ENCODE measurements at regions not wholly inside any gene's neighbourhood (a gene's known extent, or its start where the extent isn't known, plus 50 kb on each side); places are given as distances from the start of the nearest gene placed in this dataset.

DNA sequence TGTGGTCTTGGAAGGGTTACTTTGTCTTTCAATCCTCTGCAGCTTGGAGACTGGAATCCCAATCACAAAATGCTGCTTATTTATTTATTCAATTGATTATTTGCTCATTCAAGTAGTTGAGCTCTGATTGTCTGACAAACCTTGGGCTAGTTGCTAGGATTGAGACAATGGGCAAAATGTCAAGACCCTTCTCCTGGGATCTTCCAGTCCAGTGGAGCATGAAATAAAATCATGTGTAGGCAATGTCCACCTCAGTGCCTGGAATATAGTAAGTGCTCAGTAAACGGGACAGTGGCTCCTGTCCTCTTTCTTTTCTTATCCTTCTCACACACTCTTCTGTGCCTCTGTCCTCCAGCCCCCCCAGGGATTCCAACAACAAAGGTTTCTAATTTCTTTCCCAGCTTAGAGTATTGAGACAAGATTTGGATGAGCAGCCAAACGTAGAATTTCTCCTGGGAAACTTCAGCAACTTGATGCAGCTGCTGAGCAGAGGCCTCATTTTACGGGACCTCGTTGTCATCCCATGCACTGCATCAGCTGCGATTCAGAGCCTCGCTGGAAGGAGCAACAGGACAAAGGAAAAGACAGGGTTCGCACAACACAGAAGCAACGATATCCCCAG is 545.0 kb downstream of the SOX11 start:
- no peaks in the 10 kb centered on the region for H3K36me3 ChIP-seq (ENCODE audit: control insufficient read depth in 1 of 2, insufficient read depth in 2 of 2, low read length in 2 of 2)
- H3K9ac ChIP-seq (ENCODE audit: low read depth in 1 of 2, low read length in 2 of 2), result no peak overlapping the region
- H3K27ac ChIP-seq (ENCODE audit: low read depth, low read length), result no peak overlapping the region
- H3K27me3 ChIP-seq (ENCODE audit: control insufficient read depth in 1 of 2, insufficient read depth in 2 of 2, low read length in 2 of 2), result no peaks in the 10 kb centered on the region
- H3K9me3 ChIP-seq (ENCODE audit: control insufficient read depth in 1 of 2, low read length in 2 of 2), result peaks cover 0 to 2% of the 10 kb centered on the region in 2 donors
- H3K4me1 ChIP-seq (ENCODE audit: control insufficient read depth in 1 of 2, insufficient read depth in 2 of 2, low read length in 2 of 2), result no peaks in the 10 kb centered on the region
- H3K4me3 ChIP-seq (ENCODE audit: low read depth in 1 of 2, low read length in 2 of 2), result no peak overlapping the region

DNA sequence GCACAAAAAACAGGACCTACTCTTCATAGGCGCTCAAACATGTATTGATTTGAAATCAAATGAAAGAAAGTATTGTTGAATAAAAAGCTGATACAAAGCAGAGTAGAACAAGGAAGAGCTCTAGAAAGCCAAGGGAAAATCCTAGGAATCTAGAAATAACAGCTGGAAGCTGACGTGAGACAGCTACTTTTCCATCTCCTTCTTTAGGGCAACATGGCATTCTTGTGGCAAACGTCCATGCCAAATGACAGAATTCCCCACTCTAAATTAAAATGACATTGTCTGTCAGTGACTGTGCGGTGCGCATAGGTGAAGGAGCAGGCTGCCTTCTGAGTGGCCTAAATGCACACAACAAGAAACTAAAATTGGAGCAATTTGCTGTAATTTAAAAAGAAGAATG is 557.4 kb downstream of the SOX11 start:
- no peaks in the 10 kb centered on the region for H3K9me3 ChIP-seq (ENCODE audit: control insufficient read depth in 1 of 2, low read length in 2 of 2)

DNA sequence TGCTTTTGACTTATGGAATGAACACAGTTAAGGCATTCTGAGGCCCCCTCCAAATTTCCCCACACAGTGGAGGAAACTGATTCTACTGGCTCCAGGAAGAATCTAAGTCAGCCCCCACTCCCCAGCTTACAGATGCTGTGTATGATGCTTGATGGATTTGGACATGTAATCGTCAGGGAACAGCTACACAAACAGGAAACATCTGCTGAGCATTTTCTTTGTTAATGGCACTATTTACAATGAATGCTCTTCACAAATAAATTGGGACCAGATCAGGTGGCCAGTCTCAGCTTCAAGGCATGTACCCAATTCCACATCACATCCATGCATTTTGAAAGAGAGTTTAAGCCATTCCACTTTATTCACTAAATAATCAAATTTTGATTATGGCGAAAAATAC is 562.3 kb downstream of the SOX11 start:
- H3K9ac ChIP-seq (ENCODE audit: low read depth in 1 of 2, low read length in 2 of 2), result no peak overlapping the region
- H3K4me1 ChIP-seq (ENCODE audit: control insufficient read depth in 1 of 2, insufficient read depth in 2 of 2, low read length in 2 of 2), result no peaks in the 10 kb centered on the region
- H3K4me3 ChIP-seq (ENCODE audit: low read depth in 1 of 2, low read length in 2 of 2), result no peak overlapping the region
- H3K27me3 ChIP-seq (ENCODE audit: control insufficient read depth in 1 of 2, insufficient read depth in 2 of 2, low read length in 2 of 2), result no peaks in the 10 kb centered on the region
- no peak overlapping the region for H3K27ac ChIP-seq (ENCODE audit: low read depth, low read length)
- H3K36me3 ChIP-seq (ENCODE audit: control insufficient read depth in 1 of 2, insufficient read depth in 2 of 2, low read length in 2 of 2), result no peaks in the 10 kb centered on the region
- H3K9me3 ChIP-seq (ENCODE audit: control insufficient read depth in 1 of 2, low read length in 2 of 2), result no peaks in the 10 kb centered on the region

More for the DNA sequence above, 557.4 kb downstream of the SOX11 start:
- Histone ChIP-seq H3K4me1 (ENCODE audit: control insufficient read depth in 1 of 2, insufficient read depth in 2 of 2, low read length in 2 of 2) (no peaks in the 10 kb centered on the region), H3K36me3 (ENCODE audit: control insufficient read depth in 1 of 2, insufficient read depth in 2 of 2, low read length in 2 of 2) (no peaks in the 10 kb centered on the region), H3K9ac (ENCODE audit: low read depth in 1 of 2, low read length in 2 of 2) (no peak overlapping the region), H3K27me3 (ENCODE audit: control insufficient read depth in 1 of 2, insufficient read depth in 2 of 2, low read length in 2 of 2) (no peaks in the 10 kb centered on the region), H3K27ac (ENCODE audit: low read depth, low read length) (no peak overlapping the region), H3K4me3 (ENCODE audit: low read depth in 1 of 2, low read length in 2 of 2) (no peak overlapping the region)

DNA sequence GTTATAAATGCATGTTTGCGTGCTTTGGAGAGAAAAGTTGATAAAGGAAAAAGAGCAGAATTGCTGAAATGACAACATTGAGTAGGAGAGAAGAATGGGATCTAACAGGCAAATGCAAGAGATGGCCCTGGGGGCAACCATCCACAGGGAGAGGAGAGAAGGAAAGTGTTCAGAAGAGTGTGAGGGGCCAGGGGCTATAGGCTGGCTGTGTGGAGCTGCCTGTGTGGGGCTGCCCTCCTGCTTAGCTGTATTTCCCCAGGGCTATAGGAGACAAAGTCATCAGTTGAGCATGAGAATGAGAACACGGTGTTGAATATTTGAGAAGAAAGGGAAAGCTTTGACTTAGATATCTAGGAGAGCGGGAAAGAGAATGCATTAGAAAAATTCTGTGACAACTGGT is 572.0 kb downstream of the SOX11 start:
- H3K27ac ChIP-seq (ENCODE audit: low read depth, low read length), result no peak overlapping the region
- no peaks in the 10 kb centered on the region for H3K9me3 ChIP-seq (ENCODE audit: control insufficient read depth in 1 of 2, low read length in 2 of 2)
- H3K4me3 ChIP-seq (ENCODE audit: low read depth in 1 of 2, low read length in 2 of 2), result no peak overlapping the region
- no peaks in the 10 kb centered on the region for H3K27me3 ChIP-seq (ENCODE audit: control insufficient read depth in 1 of 2, insufficient read depth in 2 of 2, low read length in 2 of 2)
- H3K4me1 ChIP-seq (ENCODE audit: control insufficient read depth in 1 of 2, insufficient read depth in 2 of 2, low read length in 2 of 2), result no peaks in the 10 kb centered on the region
- H3K9ac ChIP-seq (ENCODE audit: low read depth in 1 of 2, low read length in 2 of 2), result no peak overlapping the region
- no peaks in the 10 kb centered on the region for H3K36me3 ChIP-seq (ENCODE audit: control insufficient read depth in 1 of 2, insufficient read depth in 2 of 2, low read length in 2 of 2)

DNA sequence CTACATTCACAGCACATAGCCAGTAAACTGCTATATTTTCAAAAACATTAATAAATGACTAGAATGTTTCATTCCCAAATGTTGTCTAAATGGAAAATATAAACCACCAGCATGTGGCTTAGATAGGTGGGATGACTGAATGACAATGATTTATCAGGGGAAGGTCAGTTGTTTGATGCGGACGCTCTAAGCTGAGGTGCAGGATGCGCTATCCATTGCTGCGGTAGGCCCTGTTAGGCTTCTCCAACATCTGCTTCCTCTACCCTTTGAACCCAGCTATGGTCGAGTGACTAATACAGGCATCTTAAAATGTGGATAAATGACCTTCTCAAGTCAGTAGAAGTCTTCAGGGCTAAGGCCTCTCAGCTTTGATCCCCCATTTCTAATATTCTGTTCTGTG is 584.2 kb downstream of the CMPK2 start:
- Histone ChIP-seq H3K4me1 (ENCODE audit: control insufficient read depth in 1 of 2, insufficient read depth in 2 of 2, low read length in 2 of 2) (no peaks in the 10 kb centered on the region), H3K4me3 (ENCODE audit: low read depth in 1 of 2, low read length in 2 of 2) (no peak overlapping the region), H3K27me3 (ENCODE audit: control insufficient read depth in 1 of 2, insufficient read depth in 2 of 2, low read length in 2 of 2) (no peaks in the 10 kb centered on the region), H3K36me3 (ENCODE audit: control insufficient read depth in 1 of 2, insufficient read depth in 2 of 2, low read length in 2 of 2) (no peaks in the 10 kb centered on the region), H3K9ac (ENCODE audit: low read depth in 1 of 2, low read length in 2 of 2) (no peak overlapping the region), H3K9me3 (ENCODE audit: control insufficient read depth in 1 of 2, low read length in 2 of 2) (no peaks in the 10 kb centered on the region), H3K27ac (ENCODE audit: low read depth, low read length) (no peak overlapping the region)

DNA sequence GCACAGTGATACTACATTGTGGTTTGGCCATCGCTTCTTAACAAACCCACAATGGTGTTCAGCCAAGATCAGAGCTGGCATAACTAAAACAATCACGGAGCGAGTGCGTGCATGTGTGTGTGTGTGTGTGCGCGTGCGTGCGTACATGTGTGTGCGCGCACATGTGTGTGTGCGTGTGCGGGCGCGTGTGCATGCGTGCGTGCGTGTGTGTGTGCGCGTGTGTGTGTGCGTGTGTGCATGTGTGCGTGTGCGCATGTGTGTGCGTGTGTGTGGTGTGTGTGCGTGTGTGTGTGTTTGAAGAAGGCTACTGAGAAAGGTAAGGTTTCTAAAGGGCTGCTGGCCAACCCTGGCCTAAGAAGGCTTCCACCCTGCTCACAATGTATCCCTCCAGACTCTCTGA is 582.4 kb downstream of the CMPK2 start:
- Histone ChIP-seq H3K9me3 (ENCODE audit: control insufficient read depth in 1 of 2, low read length in 2 of 2) (no peaks in the 10 kb centered on the region), H3K4me1 (ENCODE audit: control insufficient read depth in 1 of 2, insufficient read depth in 2 of 2, low read length in 2 of 2) (no peaks in the 10 kb centered on the region), H3K9ac (ENCODE audit: low read depth in 1 of 2, low read length in 2 of 2) (no peak overlapping the region), H3K4me3 (ENCODE audit: low read depth in 1 of 2, low read length in 2 of 2) (no peak overlapping the region), H3K36me3 (ENCODE audit: control insufficient read depth in 1 of 2, insufficient read depth in 2 of 2, low read length in 2 of 2) (no peaks in the 10 kb centered on the region), H3K27ac (ENCODE audit: low read depth, low read length) (no peak overlapping the region), H3K27me3 (ENCODE audit: control insufficient read depth in 1 of 2, insufficient read depth in 2 of 2, low read length in 2 of 2) (no peaks in the 10 kb centered on the region)

DNA sequence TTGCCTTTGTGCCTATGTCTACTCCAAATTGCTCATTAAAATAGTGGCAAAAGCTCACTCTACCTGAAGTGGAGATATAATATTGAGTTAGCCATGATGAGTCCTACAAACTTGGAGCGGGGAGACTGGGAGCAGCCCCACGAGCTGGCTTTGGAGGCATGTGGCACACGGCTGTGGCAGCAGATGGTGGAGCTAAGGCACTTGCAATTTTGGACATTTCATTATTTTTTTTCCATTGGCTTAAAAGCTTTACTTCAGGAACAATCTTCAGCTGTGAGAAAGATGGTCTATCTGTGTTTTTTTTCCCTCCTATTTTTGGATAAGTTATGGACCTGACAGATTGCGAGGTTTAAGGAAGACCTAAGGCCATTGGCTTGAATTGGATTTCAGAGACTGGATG is 578.3 kb downstream of the CMPK2 start:
- no peaks in the 10 kb centered on the region for H3K9me3 ChIP-seq (ENCODE audit: control insufficient read depth in 1 of 2, low read length in 2 of 2)
- no peak overlapping the region for H3K4me3 ChIP-seq (ENCODE audit: low read depth in 1 of 2, low read length in 2 of 2)
- H3K9ac ChIP-seq (ENCODE audit: low read depth in 1 of 2, low read length in 2 of 2), result no peak overlapping the region
- H3K4me1 ChIP-seq (ENCODE audit: control insufficient read depth in 1 of 2, insufficient read depth in 2 of 2, low read length in 2 of 2), result no peaks in the 10 kb centered on the region
- no peak overlapping the region for H3K27ac ChIP-seq (ENCODE audit: low read depth, low read length)
- no peaks in the 10 kb centered on the region for H3K36me3 ChIP-seq (ENCODE audit: control insufficient read depth in 1 of 2, insufficient read depth in 2 of 2, low read length in 2 of 2)
- H3K27me3 ChIP-seq (ENCODE audit: control insufficient read depth in 1 of 2, insufficient read depth in 2 of 2, low read length in 2 of 2), result no peaks in the 10 kb centered on the region

DNA sequence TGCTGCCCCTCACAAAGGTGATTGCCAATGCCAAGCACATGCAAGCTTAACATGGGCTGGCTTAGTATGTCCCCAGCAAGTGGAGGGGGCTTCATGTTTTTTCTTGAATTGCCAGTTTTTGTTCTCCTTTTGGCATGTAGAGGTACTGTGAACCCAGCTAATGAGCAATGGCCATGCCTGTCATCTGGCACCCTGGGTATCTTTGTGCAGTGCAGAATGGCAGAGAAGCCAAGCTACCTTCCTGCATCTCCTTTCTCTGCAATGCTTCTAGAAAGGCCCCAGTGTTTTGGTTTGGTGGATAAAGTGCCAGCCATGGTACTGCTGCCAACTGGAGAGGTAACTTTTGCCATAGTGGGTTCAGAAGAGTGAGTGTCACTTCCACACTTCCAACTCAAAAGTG is 576.9 kb downstream of the CMPK2 start:
- Histone ChIP-seq H3K4me3 (ENCODE audit: low read depth in 1 of 2, low read length in 2 of 2) (no peak overlapping the region), H3K27me3 (ENCODE audit: control insufficient read depth in 1 of 2, insufficient read depth in 2 of 2, low read length in 2 of 2) (no peaks in the 10 kb centered on the region), H3K27ac (ENCODE audit: low read depth, low read length) (no peak overlapping the region), H3K9me3 (ENCODE audit: control insufficient read depth in 1 of 2, low read length in 2 of 2) (no peaks in the 10 kb centered on the region), H3K9ac (ENCODE audit: low read depth in 1 of 2, low read length in 2 of 2) (no peak overlapping the region), H3K4me1 (ENCODE audit: control insufficient read depth in 1 of 2, insufficient read depth in 2 of 2, low read length in 2 of 2) (no peaks in the 10 kb centered on the region), H3K36me3 (ENCODE audit: control insufficient read depth in 1 of 2, insufficient read depth in 2 of 2, low read length in 2 of 2) (no peaks in the 10 kb centered on the region)

DNA sequence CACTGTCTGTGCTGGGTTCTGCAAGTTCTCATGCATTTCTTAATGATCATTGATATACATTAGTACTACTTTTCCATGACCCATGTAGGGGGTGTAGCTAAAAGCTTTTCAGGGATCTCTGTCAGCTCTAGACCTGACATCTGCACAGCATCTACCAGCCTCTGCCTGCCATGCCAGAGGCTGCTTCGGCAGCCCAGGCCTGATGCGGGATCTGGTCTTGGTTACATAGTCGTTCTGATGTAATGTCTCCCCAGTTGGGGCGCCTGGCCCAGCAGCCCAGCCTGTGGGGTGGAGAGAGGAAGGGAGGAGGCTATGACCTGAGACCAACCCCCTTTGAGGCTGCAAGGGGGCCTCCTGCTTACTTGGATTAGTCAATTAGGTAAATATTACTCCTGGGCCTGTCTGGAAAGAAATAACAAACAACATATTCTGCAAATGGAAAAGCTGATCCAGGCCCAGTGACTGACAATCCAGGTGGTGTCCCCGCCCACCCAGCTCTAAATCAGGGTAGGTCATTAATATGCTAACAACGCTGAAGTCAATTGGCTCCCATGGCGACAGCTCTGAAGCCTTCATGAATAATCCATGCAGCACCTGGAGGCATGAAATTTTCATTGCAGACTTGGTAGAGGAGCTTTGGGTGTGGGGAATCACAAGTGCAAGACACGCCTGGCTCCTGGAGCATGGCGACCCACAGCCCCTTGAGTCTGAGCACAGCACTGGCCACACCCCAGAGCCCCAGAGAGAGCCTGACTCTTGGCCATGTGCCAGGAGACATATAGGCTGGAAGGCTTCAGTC is 575.3 kb downstream of the CMPK2 start:
- no peak overlapping the region for H3K4me3 ChIP-seq (ENCODE audit: low read depth in 1 of 2, low read length in 2 of 2)
- no peaks in the 10 kb centered on the region for H3K27me3 ChIP-seq (ENCODE audit: control insufficient read depth in 1 of 2, insufficient read depth in 2 of 2, low read length in 2 of 2)
- no peak overlapping the region for H3K9ac ChIP-seq (ENCODE audit: low read depth in 1 of 2, low read length in 2 of 2)
- H3K4me1 ChIP-seq (ENCODE audit: control insufficient read depth in 1 of 2, insufficient read depth in 2 of 2, low read length in 2 of 2), result no peaks in the 10 kb centered on the region
- no peak overlapping the region for H3K27ac ChIP-seq (ENCODE audit: low read depth, low read length)
- no peaks in the 10 kb centered on the region for H3K36me3 ChIP-seq (ENCODE audit: control insufficient read depth in 1 of 2, insufficient read depth in 2 of 2, low read length in 2 of 2)
- no peaks in the 10 kb centered on the region for H3K9me3 ChIP-seq (ENCODE audit: control insufficient read depth in 1 of 2, low read length in 2 of 2)

DNA sequence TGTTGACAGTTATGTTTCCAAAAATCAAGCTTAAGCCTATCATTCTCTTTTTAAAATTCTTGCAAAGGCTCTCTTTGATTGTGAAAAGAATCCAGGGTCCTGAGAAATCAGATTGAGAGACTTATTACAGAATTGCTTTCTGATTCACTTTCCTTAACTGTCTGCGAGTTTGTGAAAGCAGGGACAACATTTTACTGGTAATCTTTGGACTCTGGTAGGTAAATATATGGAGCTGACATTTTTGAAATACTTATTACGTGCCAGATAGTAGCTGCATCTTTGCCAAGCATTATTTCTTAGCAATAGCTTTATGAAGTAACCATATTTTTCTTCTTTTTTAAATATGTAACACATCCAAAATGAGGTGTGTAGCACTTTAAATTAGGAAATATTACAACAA is 570.9 kb downstream of the CMPK2 start:
- Histone ChIP-seq H3K9ac (ENCODE audit: low read depth in 1 of 2, low read length in 2 of 2) (no peak overlapping the region), H3K27ac (ENCODE audit: low read depth, low read length) (no peak overlapping the region), H3K36me3 (ENCODE audit: control insufficient read depth in 1 of 2, insufficient read depth in 2 of 2, low read length in 2 of 2) (no peaks in the 10 kb centered on the region), H3K27me3 (ENCODE audit: control insufficient read depth in 1 of 2, insufficient read depth in 2 of 2, low read length in 2 of 2) (no peaks in the 10 kb centered on the region), H3K4me3 (ENCODE audit: low read depth in 1 of 2, low read length in 2 of 2) (no peak overlapping the region), H3K4me1 (ENCODE audit: control insufficient read depth in 1 of 2, insufficient read depth in 2 of 2, low read length in 2 of 2) (no peaks in the 10 kb centered on the region), H3K9me3 (ENCODE audit: control insufficient read depth in 1 of 2, low read length in 2 of 2) (no peaks in the 10 kb centered on the region)

Data from duodenal mucosa (tissue), 2 donors.